ENCODE measurements at regions not wholly inside any gene's neighbourhood (a gene's known extent, or its start where the extent isn't known, plus 50 kb on each side); places are given as distances from the start of the nearest gene placed in this dataset.
"Not testable (repeated sequence)": the region's sequence is repeated elsewhere in the genome, so short reads cannot be mapped to it uniquely, and the experiment has no call there.

DNA sequence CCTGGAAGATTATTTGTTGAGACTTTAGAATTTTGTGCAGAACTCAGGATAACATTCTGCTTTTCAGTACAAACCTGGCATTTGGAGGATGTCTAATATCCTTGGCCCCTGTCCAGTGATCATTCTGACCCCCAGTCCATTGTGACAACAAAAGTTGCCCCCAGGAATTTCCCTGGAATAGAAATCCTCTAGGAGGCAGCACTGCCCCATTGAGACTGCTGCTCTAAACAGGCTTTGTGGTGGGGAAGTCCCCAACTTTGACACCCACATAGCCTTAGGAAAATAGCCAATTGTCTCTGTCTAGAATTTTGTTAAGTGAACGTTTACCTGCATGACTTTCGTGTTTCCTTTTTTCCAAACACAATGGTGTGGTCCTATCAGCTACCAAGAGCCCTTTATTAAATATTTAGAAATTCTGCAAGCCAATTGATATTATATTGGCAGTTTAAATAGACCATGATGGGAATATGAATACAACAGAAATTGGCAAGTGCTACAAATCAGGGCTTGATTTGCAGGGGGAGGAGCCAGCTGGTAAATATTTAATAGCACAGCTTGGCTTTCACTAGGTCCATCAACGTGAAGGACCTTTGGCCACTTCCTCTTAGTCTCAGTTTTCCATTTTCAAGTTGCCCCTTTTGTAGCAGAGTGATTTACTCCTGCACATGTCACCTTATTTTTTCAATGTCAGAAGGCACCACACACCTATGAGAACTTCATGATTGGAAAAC lies 451.7 kb downstream of the EFNB2 start:
- Histone ChIP-seq H3K27me3 (ENCODE audit: insufficient read depth, low read length) (no peaks in the 10 kb centered on the region), H4K20me1 (ENCODE audit: insufficient read depth) (no peaks in the 10 kb centered on the region), H3K9ac (ENCODE audit: low read length) (no peak overlapping the region), H3K9me3 (ENCODE audit: control insufficient read depth in 1 of 2, insufficient read depth in 1 of 2, low read depth in 1 of 2, low read length in 2 of 2) (no peaks in the 10 kb centered on the region), H2AFZ (ENCODE audit: low read depth, low read length, poor library complexity, severe bottlenecking) (no peak overlapping the region), H3K4me2 (ENCODE audit: low read length) (no peak overlapping the region), H3K27ac (ENCODE audit: low read depth, low read length) (no peak overlapping the region), H3K4me3 (replicated peaks in 1 of 2; ENCODE audit: low read depth in 1 of 2, low read length in 2 of 2) (no peak overlapping the region), H3K79me2 (ENCODE audit: insufficient read depth, low read length) (no peaks in the 10 kb centered on the region), H3K36me3 (ENCODE audit: control insufficient read depth in 1 of 2, insufficient read depth in 2 of 2, low read length in 2 of 2) (no peaks in the 10 kb centered on the region), H3K9me2 (ENCODE audit: insufficient read depth) (no peaks in the 10 kb centered on the region), H3K4me1 (ENCODE audit: control insufficient read depth in 1 of 2, insufficient read depth in 2 of 2, low read length in 2 of 2) (peaks cover 0 to 6% of the 10 kb centered on the region in 2 experiments; a peak in 1 of 4 replicates)
- no TSS peak for BruUV-seq (replicated peaks)
- intact Hi-C loops (cut with micrococcal nuclease): loop anchor here (1.0 kb wide), 2 partner anchors 437 to 450 kb away; no protein-coding TSS in a partner anchor
- TF ChIP-seq TCF7L2 (IDR thresholded peaks at IDR 0.05; ENCODE audit: borderline replicate concordance, extremely low read depth, insufficient read depth, insufficient read length) (no peak), POLR2AphosphoS5 (IDR thresholded peaks at IDR 0.05; ENCODE audit: low read depth, low read length) (no peak), REST (IDR thresholded peaks at IDR 0.05; ENCODE audit: low read depth) (no peak), YY1 (IDR thresholded peaks at IDR 0.05; ENCODE audit: extremely low read depth, insufficient replicate concordance, low read depth, low read length) (no peak), RAD21 (IDR thresholded peaks at IDR 0.05; ENCODE audit: low read depth) (peak; percentile 89), FOSL1 (IDR thresholded peaks at IDR 0.05; ENCODE audit: low read depth) (no peak), SIN3A (IDR thresholded peaks at IDR 0.05; ENCODE audit: low read depth) (no peak), CTCF (IDR thresholded peaks at IDR 0.05 in 2 of 3, conservative IDR thresholded peaks at IDR 0.05 in 1 of 3; ENCODE audit: borderline replicate concordance in 1 of 3, insufficient read depth in 1 of 3, low read depth in 2 of 3, low read length in 2 of 3) (peak; percentile 62 to 85 (median 77); a peak in 5 of 6 replicates)
- TF ChIP-seq, protein P1, sequence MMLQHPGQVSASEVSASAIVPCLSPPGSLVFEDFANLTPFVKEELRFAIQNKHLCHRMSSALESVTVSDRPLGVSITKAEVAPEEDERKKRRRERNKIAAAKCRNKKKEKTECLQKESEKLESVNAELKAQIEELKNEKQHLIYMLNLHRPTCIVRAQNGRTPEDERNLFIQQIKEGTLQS (IDR thresholded peaks at IDR 0.05): no peak
- DNase-seq (ENCODE audit: low read depth, low spot score) (peak; percentile 46), ATAC-seq (peak; percentile 78)
- POLR2A ChIA-PET: no interaction called here
- RAD21 ChIA-PET (ENCODE audit: low non-redundant PET in 1 of 2, low total read pairs in 2 of 2, uncharacterized antibody in 2 of 2, unreplicated experiment in 2 of 2): interaction anchor here in 1 of 2 experiments (0.6 to 0.7 kb wide), 2 partner anchors 117 to 450 kb away, joined by 3 read pairs; no protein-coding TSS in a partner anchor
- CTCF ChIA-PET: interaction anchor here (1.3 kb wide), 1 partner anchor 19 kb away, joined by 3 read pairs; no protein-coding TSS in a partner anchor

DNA sequence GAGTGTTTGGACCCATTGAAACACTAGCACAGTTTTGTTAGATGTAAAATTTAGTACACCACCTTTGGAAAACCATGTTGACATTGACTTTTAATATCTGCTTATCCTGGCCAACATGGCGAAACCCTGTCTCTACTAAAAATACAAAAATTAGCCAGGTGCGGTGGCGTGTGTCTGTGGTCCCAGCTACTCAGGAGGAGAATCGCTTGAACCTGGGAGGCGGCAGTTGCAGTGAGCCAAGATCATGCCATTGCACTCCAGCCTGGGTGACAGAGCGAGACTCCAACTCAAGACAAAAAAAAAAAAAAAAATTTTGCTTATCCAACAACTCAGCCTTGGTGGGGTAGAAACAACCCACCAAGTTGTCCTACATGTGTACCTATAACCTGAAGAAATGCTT lies 454.2 kb downstream of the EFNB2 start:
- H3K9me3 ChIP-seq (ENCODE audit: control insufficient read depth in 1 of 2, insufficient read depth in 1 of 2, low read depth in 1 of 2, low read length in 2 of 2); BruUV-seq (replicated peaks); CTCF ChIA-PET; H3K79me2 ChIP-seq (ENCODE audit: insufficient read depth, low read length); POLR2A ChIA-PET; H3K9me2 ChIP-seq (ENCODE audit: insufficient read depth); H3K4me1 ChIP-seq (ENCODE audit: control insufficient read depth in 1 of 2, insufficient read depth in 2 of 2, low read length in 2 of 2); ATAC-seq; RAD21 ChIA-PET (ENCODE audit: low non-redundant PET in 1 of 2, low total read pairs in 2 of 2, uncharacterized antibody in 2 of 2, unreplicated experiment in 2 of 2); H4K20me1 ChIP-seq (ENCODE audit: insufficient read depth); H3K27ac ChIP-seq (ENCODE audit: low read depth, low read length); H3K4me3 ChIP-seq (replicated peaks in 1 of 2; ENCODE audit: low read depth in 1 of 2, low read length in 2 of 2); H2AFZ ChIP-seq (ENCODE audit: low read depth, low read length, poor library complexity, severe bottlenecking); H3K9ac ChIP-seq (ENCODE audit: low read length); H3K36me3 ChIP-seq (ENCODE audit: control insufficient read depth in 1 of 2, insufficient read depth in 2 of 2, low read length in 2 of 2); intact Hi-C loops (cut with micrococcal nuclease); H3K4me2 ChIP-seq (ENCODE audit: low read length); H3K27me3 ChIP-seq (ENCODE audit: insufficient read depth, low read length); DNase-seq (ENCODE audit: low read depth, low spot score): not testable (repeated sequence)

Data from HCT116 (cell line).